ENCODE measurements at regions not wholly inside any gene's neighbourhood (a gene's known extent, or its start where the extent isn't known, plus 50 kb on each side); places are given as distances from the start of the nearest gene placed in this dataset.

- ATAC-seq (replicated peaks) = no peak
- H3K27me3 Mint-ChIP-seq = no peaks in the 10 kb centered on the region
- H3K9me3 Mint-ChIP-seq = no peaks in the 10 kb centered on the region
- H3K4me3 Mint-ChIP-seq = no peak overlapping the region
- peaks cover 0 to 2% of the 10 kb centered on the region in 2 donors for H3K4me1 Mint-ChIP-seq (ENCODE audit: low read depth in 2 of 2)
- no peak for DNase-seq
- no peak overlapping the region for H3K27ac Mint-ChIP-seq
- H3K36me3 Mint-ChIP-seq (ENCODE audit: insufficient read depth) = no peaks in the 10 kb centered on the region
Observed at GRCh38 chrX:20362268-20363267, 95.9 kb upstream of the RPS6KA3 start.

GRCh38 chrX:20361890-20362262, 95.2 kb upstream of the RPS6KA3 start:
- peaks cover 0 to 2% of the 10 kb centered on the region in 2 donors for H3K4me1 Mint-ChIP-seq (ENCODE audit: low read depth in 2 of 2)
- DNase-seq (no peak), ATAC-seq (replicated peaks) (no peak)
- no peaks in the 10 kb centered on the region for H3K27me3 Mint-ChIP-seq
- no peak overlapping the region for H3K27ac Mint-ChIP-seq
- H3K4me3 Mint-ChIP-seq = no peak overlapping the region
- no peaks in the 10 kb centered on the region for H3K36me3 Mint-ChIP-seq (ENCODE audit: insufficient read depth)
- no peaks in the 10 kb centered on the region for H3K9me3 Mint-ChIP-seq

GRCh38 chrX:20361081-20361889, 94.6 kb upstream of the RPS6KA3 start:
- H3K4me1 Mint-ChIP-seq (ENCODE audit: low read depth in 2 of 2) = peaks cover 0 to 2% of the 10 kb centered on the region in 2 donors
- no peak overlapping the region for H3K4me3 Mint-ChIP-seq
- DNase-seq (no peak), ATAC-seq (replicated peaks) (no peak)
- no peaks in the 10 kb centered on the region for H3K36me3 Mint-ChIP-seq (ENCODE audit: insufficient read depth)
- H3K27ac Mint-ChIP-seq = no peak overlapping the region
- no peaks in the 10 kb centered on the region for H3K27me3 Mint-ChIP-seq
- H3K9me3 Mint-ChIP-seq = no peaks in the 10 kb centered on the region

GRCh38 chrX:20355187-20355586, 88.5 kb upstream of the RPS6KA3 start:
- peaks cover 2 to 4% of the 10 kb centered on the region in 2 donors for H3K4me1 Mint-ChIP-seq (ENCODE audit: low read depth in 2 of 2)
- H3K9me3 Mint-ChIP-seq = no peaks in the 10 kb centered on the region
- ATAC-seq (replicated peaks) (no peak), DNase-seq (no peak)
- no peak overlapping the region for H3K27ac Mint-ChIP-seq
- H3K36me3 Mint-ChIP-seq (ENCODE audit: insufficient read depth) = no peaks in the 10 kb centered on the region
- H3K4me3 Mint-ChIP-seq = no peak overlapping the region
- H3K27me3 Mint-ChIP-seq = no peaks in the 10 kb centered on the region

- H3K4me3 Mint-ChIP-seq = no peak overlapping the region
- no peaks in the 10 kb centered on the region for H3K36me3 Mint-ChIP-seq (ENCODE audit: insufficient read depth)
- no peaks in the 10 kb centered on the region for H3K27me3 Mint-ChIP-seq
- peaks cover 2 to 4% of the 10 kb centered on the region in 2 donors for H3K4me1 Mint-ChIP-seq (ENCODE audit: low read depth in 2 of 2)
- DNase-seq (no peak), ATAC-seq (replicated peaks) (no peak)
- no peak overlapping the region for H3K27ac Mint-ChIP-seq
- no peaks in the 10 kb centered on the region for H3K9me3 Mint-ChIP-seq
Observed at GRCh38 chrX:20354505-20354904, 87.8 kb upstream of the RPS6KA3 start.

GRCh38 chrX:20352935-20353336, 86.2 kb upstream of the RPS6KA3 start:
- peak overlapping the region; percentile 55 to 64 for H3K4me3 Mint-ChIP-seq
- no peaks in the 10 kb centered on the region for H3K9me3 Mint-ChIP-seq
- H3K36me3 Mint-ChIP-seq (ENCODE audit: insufficient read depth) = no peaks in the 10 kb centered on the region
- no peaks in the 10 kb centered on the region for H3K27me3 Mint-ChIP-seq
- no peak for DNase-seq
- peaks cover 2 to 4% of the 10 kb centered on the region in 2 donors for H3K4me1 Mint-ChIP-seq (ENCODE audit: low read depth in 2 of 2)
- peak; percentile 37 for ATAC-seq (replicated peaks)
- H3K27ac Mint-ChIP-seq = no peak overlapping the region

GRCh38 chrX:20352504-20352903, 85.8 kb upstream of the RPS6KA3 start:
- H3K4me1 Mint-ChIP-seq (ENCODE audit: low read depth in 2 of 2) = peaks cover 2 to 4% of the 10 kb centered on the region in 2 donors
- H3K27ac Mint-ChIP-seq = no peak overlapping the region
- ATAC-seq (replicated peaks) (peak; percentile 26), DNase-seq (no peak)
- H3K9me3 Mint-ChIP-seq = no peaks in the 10 kb centered on the region
- no peaks in the 10 kb centered on the region for H3K36me3 Mint-ChIP-seq (ENCODE audit: insufficient read depth)
- H3K27me3 Mint-ChIP-seq = no peaks in the 10 kb centered on the region
- H3K4me3 Mint-ChIP-seq = peak overlapping the region; percentile 55 to 64

GRCh38 chrX:20350596-20350995, 83.9 kb upstream of the RPS6KA3 start:
- no peak overlapping the region for H3K4me3 Mint-ChIP-seq
- no peaks in the 10 kb centered on the region for H3K27me3 Mint-ChIP-seq
- H3K9me3 Mint-ChIP-seq = no peaks in the 10 kb centered on the region
- H3K36me3 Mint-ChIP-seq (ENCODE audit: insufficient read depth) = no peaks in the 10 kb centered on the region
- H3K4me1 Mint-ChIP-seq (ENCODE audit: low read depth in 2 of 2) = peaks cover 2 to 4% of the 10 kb centered on the region in 2 donors
- DNase-seq (no peak), ATAC-seq (replicated peaks) (no peak)
- H3K27ac Mint-ChIP-seq = no peak overlapping the region

- Mint-ChIP-seq H3K4me1 (ENCODE audit: low read depth in 2 of 2) (peaks cover 2 to 4% of the 10 kb centered on the region in 2 donors), H3K27ac (no peak overlapping the region)
Observed at GRCh38 chrX:20348139-20348538, 81.4 kb upstream of the RPS6KA3 start.

GRCh38 chrX:20347481-20347880, 80.8 kb upstream of the RPS6KA3 start:
- Mint-ChIP-seq H3K4me1 (ENCODE audit: low read depth in 2 of 2) (peaks cover under 1 to 2% of the 10 kb centered on the region in 2 donors), H3K27me3 (no peaks in the 10 kb centered on the region), H3K9me3 (peaks cover 0 to 2% of the 10 kb centered on the region in 2 donors), H3K27ac (no peak overlapping the region), H3K36me3 (ENCODE audit: insufficient read depth) (no peaks in the 10 kb centered on the region), H3K4me3 (no peak overlapping the region)
- no peak for DNase-seq
- ATAC-seq (replicated peaks) = no peak

More at GRCh38 chrX:20348139-20348538, 81.4 kb upstream of the RPS6KA3 start:
- H3K27me3 Mint-ChIP-seq = no peaks in the 10 kb centered on the region
- peaks cover 0 to 2% of the 10 kb centered on the region in 2 donors for H3K9me3 Mint-ChIP-seq
- H3K36me3 Mint-ChIP-seq (ENCODE audit: insufficient read depth) = no peaks in the 10 kb centered on the region
- ATAC-seq (replicated peaks) = no peak
- DNase-seq = no peak
- no peak overlapping the region for H3K4me3 Mint-ChIP-seq

GRCh38 chrX:20333672-20334071, 67.0 kb upstream of the RPS6KA3 start:
- Mint-ChIP-seq H3K4me3 (no peak overlapping the region), H3K4me1 (ENCODE audit: low read depth in 2 of 2) (no peaks in the 10 kb centered on the region), H3K27me3 (no peaks in the 10 kb centered on the region), H3K9me3 (no peaks in the 10 kb centered on the region), H3K27ac (no peak overlapping the region), H3K36me3 (ENCODE audit: insufficient read depth) (no peaks in the 10 kb centered on the region)
- ATAC-seq (replicated peaks) (no peak), DNase-seq (no peak)

- no peaks in the 10 kb centered on the region for H3K4me1 Mint-ChIP-seq (ENCODE audit: low read depth in 2 of 2)
- H3K4me3 Mint-ChIP-seq = no peak overlapping the region
- no peak overlapping the region for H3K27ac Mint-ChIP-seq
- ATAC-seq (replicated peaks) (no peak), DNase-seq (no peak)
- H3K36me3 Mint-ChIP-seq (ENCODE audit: insufficient read depth) = no peaks in the 10 kb centered on the region
- H3K27me3 Mint-ChIP-seq = no peaks in the 10 kb centered on the region
- no peaks in the 10 kb centered on the region for H3K9me3 Mint-ChIP-seq
Observed at GRCh38 chrX:20330545-20330944, 63.8 kb upstream of the RPS6KA3 start.

GRCh38 chrX:20329435-20329834, 62.7 kb upstream of the RPS6KA3 start:
- ATAC-seq (replicated peaks) = no peak
- H3K9me3 Mint-ChIP-seq = no peaks in the 10 kb centered on the region
- no peak for DNase-seq
- H3K4me3 Mint-ChIP-seq = no peak overlapping the region
- no peaks in the 10 kb centered on the region for H3K27me3 Mint-ChIP-seq
- H3K4me1 Mint-ChIP-seq (ENCODE audit: low read depth in 2 of 2) = no peaks in the 10 kb centered on the region
- H3K27ac Mint-ChIP-seq = no peak overlapping the region
- no peaks in the 10 kb centered on the region for H3K36me3 Mint-ChIP-seq (ENCODE audit: insufficient read depth)

All from effector memory CD8-positive, alpha-beta T cell (primary cell).